ENCODE measurements at regions not wholly inside any gene's neighbourhood (a gene's known extent, or its start where the extent isn't known, plus 50 kb on each side); places are given as distances from the start of the nearest gene placed in this dataset.

DNA sequence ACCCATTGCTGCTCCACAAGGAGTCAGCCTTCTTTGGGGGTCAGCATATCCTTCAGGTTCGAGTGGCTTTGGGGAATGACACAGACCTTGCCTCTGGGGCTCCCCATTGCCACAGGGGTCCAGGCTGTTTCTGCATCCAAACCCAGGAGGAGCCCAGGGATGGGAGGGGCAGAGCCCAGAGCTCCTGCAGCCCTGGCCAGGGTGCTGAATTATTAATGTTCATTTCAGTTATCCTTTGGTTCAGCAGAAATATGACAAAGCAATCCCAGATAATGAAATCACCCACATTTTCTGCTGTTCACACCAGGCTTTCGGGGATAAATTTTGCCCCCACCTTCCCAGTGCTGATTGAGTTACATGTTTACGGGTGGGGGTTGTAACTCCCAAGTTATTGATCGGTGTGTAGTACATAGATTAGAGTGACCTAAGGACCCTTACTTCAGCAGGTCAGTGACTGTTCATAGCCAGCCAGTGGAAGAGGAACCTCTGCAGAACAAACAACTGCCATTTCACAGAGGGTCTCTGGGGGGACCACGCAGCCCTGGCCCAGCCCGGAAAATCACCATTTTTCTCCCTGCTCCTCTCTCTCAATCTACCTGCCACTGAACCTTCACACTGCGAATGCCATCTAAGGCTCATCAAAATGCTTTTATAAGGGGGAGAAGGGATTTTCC is 240.3 kb upstream of the N4BP1 start:
- no peak for DNase-seq
- Histone ChIP-seq H3K27ac (ENCODE audit: low read length) (no peak overlapping the region), H3K9me2 (replicated peaks; ENCODE audit: insufficient read depth, low read length) (no peaks in the 10 kb centered on the region), H3K79me2 (ENCODE audit: low read length) (no peaks in the 10 kb centered on the region), H3K36me3 (replicated peaks; ENCODE audit: insufficient read depth, low read length) (no peaks in the 10 kb centered on the region), H3F3A (ENCODE audit: insufficient read depth, low read length) (no peaks in the 10 kb centered on the region), H3K27me3 (replicated peaks; ENCODE audit: insufficient read depth, low read length) (no peaks in the 10 kb centered on the region), H3K9me3 (replicated peaks; ENCODE audit: insufficient read depth, low read length) (no peaks in the 10 kb centered on the region), H2AFZ (ENCODE audit: low read length) (no peak overlapping the region), H3K4me3 (ENCODE audit: low read length) (no peak overlapping the region), H4K20me1 (ENCODE audit: insufficient read depth, low read length) (no peaks in the 10 kb centered on the region), H3K9ac (ENCODE audit: low read length) (no peak overlapping the region), H3K4me2 (ENCODE audit: low read depth, low read length) (no peak overlapping the region), H3K4me1 (ENCODE audit: low read length) (no peaks in the 10 kb centered on the region)
- TF ChIP-seq, protein P1, sequence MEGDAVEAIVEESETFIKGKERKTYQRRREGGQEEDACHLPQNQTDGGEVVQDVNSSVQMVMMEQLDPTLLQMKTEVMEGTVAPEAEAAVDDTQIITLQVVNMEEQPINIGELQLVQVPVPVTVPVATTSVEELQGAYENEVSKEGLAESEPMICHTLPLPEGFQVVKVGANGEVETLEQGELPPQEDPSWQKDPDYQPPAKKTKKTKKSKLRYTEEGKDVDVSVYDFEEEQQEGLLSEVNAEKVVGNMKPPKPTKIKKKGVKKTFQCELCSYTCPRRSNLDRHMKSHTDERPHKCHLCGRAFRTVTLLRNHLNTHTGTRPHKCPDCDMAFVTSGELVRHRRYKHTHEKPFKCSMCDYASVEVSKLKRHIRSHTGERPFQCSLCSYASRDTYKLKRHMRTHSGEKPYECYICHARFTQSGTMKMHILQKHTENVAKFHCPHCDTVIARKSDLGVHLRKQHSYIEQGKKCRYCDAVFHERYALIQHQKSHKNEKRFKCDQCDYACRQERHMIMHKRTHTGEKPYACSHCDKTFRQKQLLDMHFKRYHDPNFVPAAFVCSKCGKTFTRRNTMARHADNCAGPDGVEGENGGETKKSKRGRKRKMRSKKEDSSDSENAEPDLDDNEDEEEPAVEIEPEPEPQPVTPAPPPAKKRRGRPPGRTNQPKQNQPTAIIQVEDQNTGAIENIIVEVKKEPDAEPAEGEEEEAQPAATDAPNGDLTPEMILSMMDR (IDR thresholded peaks at IDR 0.05; ENCODE audit: low read length): no peak
- TF ChIP-seq EZH2 (optimal IDR thresholded peaks at IDR 0.05; ENCODE audit: low read depth, low read length): no peak
- no peak for TF ChIP-seq EZH2phosphoT487 (IDR thresholded peaks at IDR 0.05; ENCODE audit: low read length)

DNA sequence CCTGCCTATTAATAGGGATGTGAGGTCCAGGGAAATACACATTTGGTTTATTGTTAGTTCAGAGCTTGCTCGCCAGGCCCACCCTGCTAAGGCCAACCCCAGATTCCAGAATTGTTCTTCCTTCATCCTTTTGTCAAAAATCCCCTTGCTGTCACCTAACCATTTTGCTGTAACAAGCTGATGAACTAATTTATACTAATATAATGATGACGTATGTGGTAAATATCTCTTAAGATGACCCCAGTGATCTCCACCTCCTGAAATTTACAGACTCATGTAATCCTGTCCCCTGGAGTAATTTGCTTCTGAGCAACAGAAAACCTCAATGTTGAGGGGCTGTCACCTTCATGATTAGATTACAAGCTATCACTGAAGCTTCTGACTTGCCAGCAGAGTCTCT is 236.3 kb upstream of the N4BP1 start:
- no peak overlapping the region for H3K9ac ChIP-seq (ENCODE audit: low read length)

DNA sequence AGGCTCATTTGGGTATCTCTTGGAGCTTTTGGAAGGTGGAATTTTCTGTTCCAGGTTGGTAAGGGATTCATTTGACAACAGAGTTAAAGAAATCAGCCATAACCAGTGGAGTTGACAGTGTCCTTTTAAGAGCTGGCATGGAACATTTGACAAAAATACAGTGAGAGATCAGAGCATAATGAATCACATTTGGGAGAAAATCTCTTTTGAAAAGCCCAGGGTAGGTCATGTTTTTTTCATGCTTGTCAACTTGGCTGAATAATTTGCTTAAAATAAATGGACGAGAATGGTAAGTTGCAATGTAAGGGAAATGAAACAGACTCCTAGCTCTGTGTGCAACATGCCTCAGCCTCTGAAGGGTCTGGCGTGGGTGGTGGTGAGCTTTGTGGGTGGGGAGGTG is 235.3 kb upstream of the N4BP1 start:
- Histone ChIP-seq H3K36me3 (replicated peaks; ENCODE audit: insufficient read depth, low read length) (no peaks in the 10 kb centered on the region), H2AFZ (ENCODE audit: low read length) (no peak overlapping the region), H3K9me2 (replicated peaks; ENCODE audit: insufficient read depth, low read length) (no peaks in the 10 kb centered on the region), H3K4me2 (ENCODE audit: low read depth, low read length) (no peak overlapping the region), H3K27me3 (replicated peaks; ENCODE audit: insufficient read depth, low read length) (no peaks in the 10 kb centered on the region), H3K4me1 (ENCODE audit: low read length) (no peaks in the 10 kb centered on the region), H3K27ac (ENCODE audit: low read length) (no peak overlapping the region), H3K9ac (ENCODE audit: low read length) (no peak overlapping the region), H3K4me3 (ENCODE audit: low read length) (no peak overlapping the region), H3K79me2 (ENCODE audit: low read length) (no peaks in the 10 kb centered on the region), H3F3A (ENCODE audit: insufficient read depth, low read length) (no peaks in the 10 kb centered on the region), H4K20me1 (ENCODE audit: insufficient read depth, low read length) (no peaks in the 10 kb centered on the region), H3K9me3 (replicated peaks; ENCODE audit: insufficient read depth, low read length) (no peaks in the 10 kb centered on the region)
- no peak for DNase-seq
- TF ChIP-seq EZH2 (optimal IDR thresholded peaks at IDR 0.05; ENCODE audit: low read depth, low read length) (no peak), EZH2phosphoT487 (IDR thresholded peaks at IDR 0.05; ENCODE audit: low read length) (no peak)
- TF ChIP-seq, protein P1 (IDR thresholded peaks at IDR 0.05; ENCODE audit: low read length): no peak

More for the DNA sequence above, 236.3 kb upstream of the N4BP1 start:
- H3K36me3 ChIP-seq (replicated peaks; ENCODE audit: insufficient read depth, low read length): no peaks in the 10 kb centered on the region
- no peaks in the 10 kb centered on the region for H3K27me3 ChIP-seq (replicated peaks; ENCODE audit: insufficient read depth, low read length)
- no peaks in the 10 kb centered on the region for H4K20me1 ChIP-seq (ENCODE audit: insufficient read depth, low read length)
- H3K4me1 ChIP-seq (ENCODE audit: low read length): no peaks in the 10 kb centered on the region
- H2AFZ ChIP-seq (ENCODE audit: low read length): no peak overlapping the region
- no peak overlapping the region for H3K4me3 ChIP-seq (ENCODE audit: low read length)
- TF ChIP-seq EZH2 (optimal IDR thresholded peaks at IDR 0.05; ENCODE audit: low read depth, low read length) (no peak), EZH2phosphoT487 (IDR thresholded peaks at IDR 0.05; ENCODE audit: low read length) (no peak)
- TF ChIP-seq, protein P1 (IDR thresholded peaks at IDR 0.05; ENCODE audit: low read length): no peak
- H3K4me2 ChIP-seq (ENCODE audit: low read depth, low read length): no peak overlapping the region
- no peaks in the 10 kb centered on the region for H3K79me2 ChIP-seq (ENCODE audit: low read length)
- no peaks in the 10 kb centered on the region for H3K9me2 ChIP-seq (replicated peaks; ENCODE audit: insufficient read depth, low read length)
- H3F3A ChIP-seq (ENCODE audit: insufficient read depth, low read length): no peaks in the 10 kb centered on the region
- no peaks in the 10 kb centered on the region for H3K9me3 ChIP-seq (replicated peaks; ENCODE audit: insufficient read depth, low read length)
- no peak overlapping the region for H3K27ac ChIP-seq (ENCODE audit: low read length)
- no peak for DNase-seq
